ENCODE measurements at regions not wholly inside any gene's neighbourhood (a gene's known extent, or its start where the extent isn't known, plus 50 kb on each side); places are given as distances from the start of the nearest gene placed in this dataset.

- TF ChIP-seq, protein P1, sequence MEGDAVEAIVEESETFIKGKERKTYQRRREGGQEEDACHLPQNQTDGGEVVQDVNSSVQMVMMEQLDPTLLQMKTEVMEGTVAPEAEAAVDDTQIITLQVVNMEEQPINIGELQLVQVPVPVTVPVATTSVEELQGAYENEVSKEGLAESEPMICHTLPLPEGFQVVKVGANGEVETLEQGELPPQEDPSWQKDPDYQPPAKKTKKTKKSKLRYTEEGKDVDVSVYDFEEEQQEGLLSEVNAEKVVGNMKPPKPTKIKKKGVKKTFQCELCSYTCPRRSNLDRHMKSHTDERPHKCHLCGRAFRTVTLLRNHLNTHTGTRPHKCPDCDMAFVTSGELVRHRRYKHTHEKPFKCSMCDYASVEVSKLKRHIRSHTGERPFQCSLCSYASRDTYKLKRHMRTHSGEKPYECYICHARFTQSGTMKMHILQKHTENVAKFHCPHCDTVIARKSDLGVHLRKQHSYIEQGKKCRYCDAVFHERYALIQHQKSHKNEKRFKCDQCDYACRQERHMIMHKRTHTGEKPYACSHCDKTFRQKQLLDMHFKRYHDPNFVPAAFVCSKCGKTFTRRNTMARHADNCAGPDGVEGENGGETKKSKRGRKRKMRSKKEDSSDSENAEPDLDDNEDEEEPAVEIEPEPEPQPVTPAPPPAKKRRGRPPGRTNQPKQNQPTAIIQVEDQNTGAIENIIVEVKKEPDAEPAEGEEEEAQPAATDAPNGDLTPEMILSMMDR (IDR thresholded peaks at IDR 0.05), result no peak
- TF ChIP-seq POLR2A (IDR thresholded peaks at IDR 0.05), result no peak
These were observed 122.3 kb upstream of the UGT8 start for GRCh38 chr4:114476310-114476709.

All from adrenal gland (tissue), 5 donors.